LNCAP (cell line): ENCODE measurements at regions not wholly inside any gene's neighbourhood (a gene's known extent, or its start where the extent isn't known, plus 50 kb on each side); places are given as distances from the start of the nearest gene placed in this dataset.

Experiments used
- CTCF ChIP-seq: fragments of 450-650 bp; IDR thresholded peaks from 2 replicates; pipeline ENCODE4 v1.5.1; 2017; ENCODE audit warnings: mild to moderate bottlenecking

GRCh38 chr14:76947078-76947837, 81.2 kb downstream of the IRF2BPL start:
- peak; percentile 65; the same call in 1 of the 2 replicates for TF ChIP-seq CTCF

- no peak for TF ChIP-seq CTCF
Measured at GRCh38 chr14:76946753-76947077, 81.8 kb downstream of the IRF2BPL start.

GRCh38 chr14:76943072-76943471, 85.4 kb downstream of the IRF2BPL start:
- TF ChIP-seq CTCF, result no peak

- no peak for TF ChIP-seq CTCF
Measured at GRCh38 chr14:76941946-76942805, 86.3 kb downstream of the IRF2BPL start.

GRCh38 chr14:76941544-76941943, 87.0 kb downstream of the IRF2BPL start:
- no peak for TF ChIP-seq CTCF

GRCh38 chr14:76940021-76940760, 88.3 kb downstream of the IRF2BPL start:
- TF ChIP-seq CTCF, result no peak

GRCh38 chr14:76939015-76939742, 89.3 kb downstream of the IRF2BPL start:
- no peak for TF ChIP-seq CTCF
